ENCODE measurements at regions not wholly inside any gene's neighbourhood (a gene's known extent, or its start where the extent isn't known, plus 50 kb on each side); places are given as distances from the start of the nearest gene placed in this dataset.

DNA sequence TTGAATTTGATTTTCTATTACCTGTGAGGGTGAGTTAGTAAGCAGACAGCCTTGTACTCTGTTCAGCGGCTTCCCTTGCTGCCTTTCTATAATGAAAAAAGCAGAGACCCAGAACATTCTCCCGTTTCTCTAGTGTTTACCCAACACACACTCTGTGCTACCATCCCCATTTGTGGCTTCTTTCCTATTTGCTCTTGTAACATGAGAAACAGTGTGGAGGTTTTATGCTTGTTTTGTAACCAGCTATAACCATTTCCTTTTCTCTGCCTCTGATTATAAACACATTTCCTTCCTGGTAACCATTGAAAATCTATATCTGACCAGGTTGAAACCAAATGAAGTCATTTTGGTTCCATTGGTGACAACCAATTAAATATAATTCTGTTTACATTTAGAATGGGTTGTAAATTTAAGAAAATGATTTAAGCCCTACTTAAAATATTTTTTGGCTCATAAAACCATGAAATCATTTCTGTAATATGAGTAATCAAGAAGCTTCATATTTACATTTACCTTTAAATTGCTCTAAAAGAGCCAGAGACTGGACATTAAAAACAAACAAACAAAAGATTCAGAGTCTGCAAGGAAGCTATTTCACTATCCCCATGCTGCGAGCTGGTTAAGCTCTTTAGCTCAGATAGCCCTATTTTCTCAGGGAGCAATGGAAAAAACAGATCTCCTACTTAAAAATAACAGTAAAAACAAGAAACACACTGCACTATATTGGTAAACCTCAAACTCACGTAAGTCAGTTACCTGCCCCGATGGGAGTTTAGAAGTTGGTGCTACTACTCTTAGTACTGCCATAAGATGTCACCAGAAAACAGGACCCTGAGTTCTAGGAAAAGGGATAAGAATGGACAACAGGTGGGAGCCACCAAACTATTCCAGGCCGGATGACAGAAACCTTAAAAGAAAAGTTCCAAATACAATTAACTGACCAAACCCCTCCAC, 206.5 kb upstream of the EEA1 start:
- no peak for DNase-seq

DNA sequence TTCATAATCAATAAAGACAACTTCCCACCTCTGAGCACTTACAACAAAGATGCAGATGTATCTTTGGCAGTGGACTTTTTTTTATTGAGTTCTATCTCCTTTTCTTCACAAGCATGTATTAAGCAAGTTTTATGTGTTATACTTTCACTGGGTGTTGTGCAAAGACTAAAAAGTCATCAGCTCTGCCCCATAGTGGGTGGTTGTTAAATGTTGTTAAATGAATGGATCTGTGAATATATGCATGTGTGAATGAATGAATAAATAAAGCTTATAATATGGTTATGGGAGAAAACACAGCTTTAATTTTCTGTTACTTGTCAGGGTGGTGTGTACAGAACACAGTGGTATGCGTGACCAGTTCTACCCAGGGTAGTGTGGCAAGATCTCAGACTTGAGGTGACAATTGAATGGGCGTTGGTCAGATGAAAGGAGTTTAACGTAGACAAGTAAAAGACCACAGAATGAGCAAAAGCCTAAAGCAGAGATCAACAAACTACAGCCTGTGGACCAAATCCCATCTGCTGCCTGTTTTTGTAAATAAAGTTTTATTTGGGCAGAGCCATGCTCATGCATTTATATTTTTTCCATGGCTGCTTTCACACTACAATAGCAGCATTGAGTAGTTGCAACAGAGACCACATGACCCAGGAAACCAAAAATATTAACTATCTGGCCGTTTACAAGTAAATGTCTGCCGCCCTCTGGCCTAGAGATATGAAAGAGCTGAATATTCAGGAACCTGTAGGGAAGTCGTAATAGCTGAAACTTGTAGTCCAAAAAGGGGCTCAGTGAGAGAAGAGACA, 207.4 kb upstream of the EEA1 start:
- no peak for DNase-seq

DNA sequence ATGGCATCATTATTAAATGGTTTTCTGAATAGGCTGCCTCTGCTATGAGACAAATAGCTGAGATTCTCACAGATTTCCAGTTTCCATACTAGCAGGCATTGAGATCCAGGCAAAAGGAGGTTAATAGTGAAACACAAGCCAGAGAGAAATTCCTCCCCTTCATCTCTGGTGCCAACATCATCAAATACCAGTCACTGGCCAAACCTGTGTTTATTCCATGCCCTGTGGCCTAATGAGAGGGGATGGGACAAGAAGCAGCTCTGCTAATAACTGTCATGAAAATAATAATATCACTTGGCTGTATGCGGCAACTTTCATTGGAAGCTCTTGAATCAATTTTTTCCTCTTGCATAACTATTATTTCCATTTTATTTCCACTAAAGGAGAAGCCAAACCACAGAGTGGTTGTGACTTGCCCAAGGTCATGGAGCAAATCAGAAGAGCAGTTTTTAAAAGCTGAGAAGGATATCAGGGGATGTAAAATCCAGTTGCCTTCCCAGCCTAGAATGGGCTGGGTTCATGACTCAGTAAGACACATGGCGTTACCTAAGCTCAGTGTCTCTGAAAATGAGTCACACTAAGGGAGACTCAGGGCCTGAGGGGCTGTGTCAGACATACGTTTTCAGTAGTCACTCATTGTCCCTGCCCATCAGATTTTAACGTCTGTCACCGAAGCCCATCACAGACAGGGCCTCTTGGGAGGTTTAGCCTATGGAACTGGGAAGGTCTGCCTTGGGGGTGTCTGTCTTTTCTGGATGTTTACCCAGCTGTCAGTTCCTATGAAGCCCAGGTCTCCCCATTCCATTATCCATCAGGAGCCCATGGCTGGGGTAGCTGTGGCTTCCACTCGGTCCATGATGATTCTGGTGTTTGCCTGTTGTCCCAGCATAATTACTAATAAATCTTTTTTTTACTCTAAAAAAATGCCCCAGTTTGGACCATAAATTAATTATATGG, 208.8 kb upstream of the EEA1 start:
- DNase-seq = peak; percentile 35

DNA sequence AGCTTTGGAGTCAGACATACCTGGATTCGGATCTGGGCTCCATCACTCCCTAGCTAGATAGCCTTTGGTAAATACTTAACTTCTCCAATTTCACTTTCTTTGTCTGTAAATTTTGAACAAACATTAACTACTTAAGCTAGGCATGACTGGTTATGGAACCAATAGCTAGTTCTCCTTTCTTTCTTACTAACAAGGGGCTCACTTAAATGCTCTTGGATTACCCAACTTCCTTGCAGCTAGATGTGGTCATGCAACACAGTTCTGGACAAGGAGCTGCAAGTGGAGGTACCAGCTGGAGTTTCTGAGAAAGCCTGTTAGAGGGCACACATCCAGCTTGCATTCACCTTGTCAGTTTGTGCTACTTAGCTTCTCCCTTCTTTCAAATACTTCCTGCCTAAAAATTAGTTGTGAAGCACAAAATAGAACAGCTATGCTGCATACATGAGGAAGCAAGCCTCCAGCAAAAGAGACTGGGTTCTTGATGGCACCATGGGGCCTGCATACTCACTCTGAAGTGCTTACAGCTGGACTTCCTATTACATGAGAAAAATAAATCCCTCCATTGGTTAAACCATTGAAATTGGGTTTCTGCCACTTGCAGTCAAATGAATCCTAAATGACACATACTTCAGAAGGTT, 210.1 kb upstream of the EEA1 start:
- DNase-seq = no peak

DNA sequence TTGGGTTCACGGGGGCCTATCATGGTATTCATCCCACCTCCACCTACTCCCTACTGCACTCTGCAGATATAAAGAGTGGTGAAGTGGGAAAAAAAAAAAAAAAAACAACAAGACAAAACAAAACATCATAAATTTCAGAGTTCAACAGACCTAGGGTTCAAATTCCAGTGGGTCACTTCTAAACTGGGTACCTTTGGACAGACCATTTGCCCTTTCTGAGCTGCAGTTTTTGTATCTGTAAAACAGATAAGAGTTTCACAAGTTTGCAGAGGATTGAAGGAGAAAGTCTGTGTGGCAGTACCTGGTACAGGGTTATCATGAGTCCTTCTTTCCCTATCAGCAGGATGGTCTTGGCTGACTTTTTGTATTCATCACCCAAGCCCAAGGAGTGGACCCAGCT, 211.2 kb upstream of the EEA1 start:
- DNase-seq = no peak

DNA sequence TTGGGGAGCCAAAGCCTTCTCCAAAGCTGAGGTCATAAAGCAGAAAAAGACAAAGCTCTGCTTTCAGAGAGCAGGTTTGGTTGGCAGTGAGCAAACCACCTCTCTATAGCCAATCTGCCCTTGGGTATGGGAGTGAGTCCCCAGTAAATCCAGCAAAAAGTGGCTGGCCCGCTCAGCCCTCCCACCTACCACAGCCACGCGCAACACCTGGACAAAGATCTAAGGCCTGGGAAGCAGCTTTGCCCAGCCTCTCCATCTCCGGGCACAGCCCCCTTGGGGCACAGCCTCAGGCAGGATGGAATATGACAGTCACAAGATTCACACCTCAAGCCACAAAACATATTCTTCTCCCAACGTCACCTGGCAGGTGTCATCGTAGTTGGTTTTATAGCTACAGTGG, 211.7 kb upstream of the EEA1 start:
- no peak for DNase-seq

DNA sequence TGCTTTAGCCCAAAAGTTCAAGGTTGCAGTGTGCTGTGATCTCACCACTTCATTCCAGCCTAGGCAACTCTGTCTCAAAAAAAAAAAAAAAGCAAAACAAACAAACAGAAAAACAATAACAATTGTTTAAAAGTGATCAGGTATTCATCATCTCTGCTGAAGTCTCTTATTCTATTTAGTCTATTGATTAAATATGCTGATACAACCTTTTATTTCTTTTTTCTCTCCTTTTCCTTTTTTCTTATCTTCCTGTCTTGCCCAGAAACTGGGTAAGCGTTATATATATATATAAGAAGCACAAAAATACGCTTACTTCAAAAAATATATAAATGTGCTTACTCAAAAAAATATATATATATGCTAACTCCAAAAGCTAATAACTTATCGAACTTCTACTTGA, 213.8 kb upstream of the EEA1 start:
- DNase-seq = no peak

DNA sequence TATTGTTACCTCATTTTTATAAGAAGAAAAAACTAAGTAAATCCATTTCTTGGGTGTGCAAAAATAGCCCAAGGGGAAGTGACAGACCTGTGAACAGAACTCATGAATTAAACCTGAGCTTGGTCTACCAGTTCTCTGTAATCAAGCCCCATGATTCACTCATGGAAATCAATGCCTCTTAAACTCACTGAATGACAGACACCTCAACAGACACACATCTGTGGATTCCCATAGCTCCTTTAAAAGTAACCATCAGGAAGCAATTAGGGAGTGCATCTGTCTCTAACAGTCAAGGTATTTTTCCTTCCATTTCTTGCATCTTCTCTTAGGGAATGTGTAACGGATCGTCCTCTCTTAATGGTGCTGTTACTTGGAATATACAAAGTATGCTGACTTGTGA, 215.0 kb upstream of the EEA1 start:
- DNase-seq = no peak

DNA sequence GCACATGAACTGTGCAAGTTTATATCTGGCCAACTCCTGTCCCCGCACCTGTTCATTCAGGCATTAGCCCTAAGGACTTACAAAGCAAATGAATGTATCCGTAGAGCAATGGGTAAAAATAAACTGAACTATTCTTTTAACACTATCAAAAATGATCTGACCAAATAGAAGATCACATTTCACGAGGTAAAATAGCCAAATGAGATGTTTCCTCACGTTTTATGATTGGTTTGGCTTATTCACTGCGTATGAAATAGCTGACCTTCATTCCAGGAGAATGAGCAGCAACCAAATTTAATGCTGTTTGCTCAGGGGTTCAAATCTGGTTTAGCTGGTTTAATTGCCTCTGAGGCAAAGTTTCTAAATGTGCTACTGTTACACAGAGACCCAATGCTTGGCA, 216.0 kb upstream of the EEA1 start:
- no peak for DNase-seq

DNA sequence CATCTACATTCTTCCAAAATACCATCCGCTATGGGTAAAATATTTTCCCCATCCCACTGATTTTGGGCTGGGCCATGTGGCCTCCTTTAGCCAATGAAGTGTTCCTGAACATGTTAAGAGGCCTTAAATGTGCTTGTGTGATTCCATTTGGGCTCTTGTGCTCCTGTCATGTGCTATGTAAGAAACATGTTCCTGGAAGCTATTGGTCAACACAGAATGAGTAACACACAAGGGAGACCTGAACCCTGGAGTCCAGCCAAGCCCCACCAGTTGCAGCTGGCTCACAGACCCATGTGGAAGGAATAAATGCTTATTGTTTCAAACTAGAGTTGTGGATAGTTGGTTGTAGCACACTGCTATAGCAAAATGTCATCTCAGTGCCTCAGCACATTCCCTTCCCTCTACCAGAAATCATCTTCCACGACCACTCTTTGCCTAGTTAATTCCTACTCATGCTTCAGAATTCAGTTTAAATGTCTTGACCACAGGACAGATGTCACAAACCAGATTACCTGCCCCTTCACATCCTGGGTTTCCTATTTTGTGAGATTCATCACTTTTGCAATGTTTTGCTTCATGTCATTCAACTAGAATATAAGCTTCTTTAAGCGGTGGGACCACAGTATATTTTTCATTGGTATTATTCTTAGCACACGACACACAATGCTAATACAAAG, 217.3 kb upstream of the EEA1 start:
- DNase-seq = no peak

DNA sequence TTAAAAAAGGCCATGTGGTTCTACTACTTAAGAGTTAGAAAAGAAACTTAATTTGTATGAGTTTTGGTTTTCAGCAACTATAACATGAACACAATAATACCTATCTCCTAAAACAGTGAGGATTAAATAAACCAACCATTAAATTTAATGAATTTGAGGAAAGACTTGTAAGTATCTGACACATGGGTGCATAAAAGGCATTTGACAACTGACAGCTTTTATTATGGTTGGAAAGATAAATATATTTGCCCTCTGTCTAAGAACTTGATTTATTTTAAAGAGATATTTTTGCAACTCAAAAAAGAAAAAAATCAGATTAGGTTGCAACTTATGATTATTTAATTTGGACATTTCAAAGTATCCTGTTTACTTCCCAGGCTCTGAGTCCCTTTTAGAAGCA, 217.9 kb upstream of the EEA1 start:
- DNase-seq = no peak

DNA sequence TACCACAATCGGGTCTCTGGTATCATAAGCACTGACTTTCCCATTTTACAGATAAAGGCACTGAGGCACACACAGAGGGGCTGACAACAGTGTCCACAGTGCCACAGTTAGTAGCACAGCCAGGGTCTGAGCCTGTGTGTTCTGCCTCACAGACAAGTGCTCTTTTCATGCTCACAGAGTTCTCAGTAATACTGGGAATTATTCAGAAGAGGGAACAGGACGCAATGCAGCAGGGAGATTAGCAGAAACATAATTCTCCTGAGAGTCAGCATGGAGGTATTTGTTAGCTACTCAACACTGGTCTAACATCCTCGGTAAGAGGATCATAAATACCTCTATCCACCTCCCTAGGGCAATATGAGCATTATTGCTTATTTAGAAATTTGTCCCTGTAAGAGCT, 219.3 kb upstream of the EEA1 start:
- DNase-seq = no peak

DNA sequence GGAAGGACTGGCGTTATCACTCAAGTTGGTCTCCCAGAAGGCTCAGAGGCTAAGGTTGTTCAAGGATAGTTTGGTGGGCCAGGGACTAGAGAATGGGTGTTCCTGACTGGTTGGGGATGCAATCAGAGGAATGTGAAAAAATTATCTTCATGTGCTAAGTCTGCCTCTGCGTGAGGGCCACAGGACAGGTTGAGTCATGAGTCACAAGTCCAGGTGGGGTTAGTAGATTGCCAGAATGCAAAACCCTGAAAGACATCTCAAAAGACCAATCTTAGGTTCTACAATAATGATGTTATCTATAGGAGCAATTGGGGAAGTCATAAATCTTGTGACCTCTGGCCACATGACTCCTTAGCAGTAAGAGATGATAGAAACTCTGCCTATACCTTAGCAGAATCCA, 220.1 kb upstream of the EEA1 start:
- no peak for DNase-seq

DNA sequence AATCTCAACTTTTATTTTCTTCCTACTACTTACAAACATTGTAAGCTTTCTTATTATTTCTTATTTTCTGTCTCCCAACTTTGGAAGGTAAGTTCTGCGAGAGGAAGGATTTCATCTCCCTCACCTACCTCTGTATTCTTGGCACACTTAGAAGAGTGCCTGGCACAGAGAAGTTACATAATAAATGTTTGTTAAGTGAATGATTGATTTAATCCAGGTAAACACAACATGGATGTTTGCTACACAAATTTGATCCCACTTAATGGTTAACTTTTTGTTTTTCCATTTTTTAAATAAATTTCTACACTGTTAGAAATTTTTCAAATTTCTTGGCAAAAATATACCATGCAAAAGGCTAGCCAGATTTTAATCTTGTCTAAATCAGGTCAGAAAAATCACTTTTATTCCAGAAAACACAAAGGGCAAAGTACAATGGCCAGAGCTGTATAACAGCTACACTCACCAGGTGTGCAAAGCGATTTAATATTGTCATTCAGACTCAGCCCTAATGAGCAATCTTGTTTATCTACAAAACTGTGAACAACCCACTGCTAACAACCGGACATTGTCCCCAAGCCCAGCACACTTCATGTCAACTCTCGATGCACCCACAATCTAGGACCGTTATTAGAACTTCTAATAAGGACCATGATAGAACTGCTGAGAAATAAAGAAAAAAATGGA, 222.1 kb upstream of the EEA1 start:
- DNase-seq = no peak

DNA sequence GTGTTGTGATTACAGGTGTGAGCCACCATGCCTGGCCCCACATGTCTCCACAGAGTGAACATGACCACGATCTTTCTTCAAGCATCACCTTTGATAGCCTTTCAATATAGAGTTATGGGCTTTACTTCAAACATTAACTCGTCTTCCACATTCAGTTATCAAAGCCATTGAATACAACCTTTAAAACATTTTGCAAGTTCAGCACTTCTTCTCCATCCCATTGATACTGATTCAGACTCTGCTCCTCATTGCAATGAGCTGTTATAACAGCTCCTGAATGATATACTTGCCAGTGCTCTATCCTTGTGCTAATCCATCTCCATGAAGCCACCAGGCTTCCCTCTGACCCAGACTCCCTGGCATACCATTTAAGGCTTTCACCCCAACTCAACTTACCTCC, 223.5 kb upstream of the EEA1 start:
- no peak for DNase-seq

DNA sequence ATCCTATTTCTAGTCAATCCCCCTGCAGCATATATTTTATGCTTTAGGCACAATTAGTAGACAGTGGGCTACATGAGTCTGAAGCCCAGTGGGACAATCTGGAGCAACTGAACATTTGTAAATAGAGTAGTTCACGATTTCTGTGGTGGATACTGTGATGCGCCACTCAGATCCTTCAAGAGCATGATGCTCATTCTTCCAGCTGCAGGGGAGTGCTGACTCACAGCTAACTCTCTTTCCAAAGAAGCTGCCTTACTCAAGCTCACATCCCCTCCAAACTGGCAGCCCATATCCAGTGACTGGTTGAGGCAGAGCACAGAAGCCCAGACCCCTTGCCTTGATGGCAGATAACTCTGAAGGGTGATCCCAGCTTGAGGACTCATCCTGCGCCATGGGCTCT, 224.2 kb upstream of the EEA1 start:
- DNase-seq = no peak

DNA sequence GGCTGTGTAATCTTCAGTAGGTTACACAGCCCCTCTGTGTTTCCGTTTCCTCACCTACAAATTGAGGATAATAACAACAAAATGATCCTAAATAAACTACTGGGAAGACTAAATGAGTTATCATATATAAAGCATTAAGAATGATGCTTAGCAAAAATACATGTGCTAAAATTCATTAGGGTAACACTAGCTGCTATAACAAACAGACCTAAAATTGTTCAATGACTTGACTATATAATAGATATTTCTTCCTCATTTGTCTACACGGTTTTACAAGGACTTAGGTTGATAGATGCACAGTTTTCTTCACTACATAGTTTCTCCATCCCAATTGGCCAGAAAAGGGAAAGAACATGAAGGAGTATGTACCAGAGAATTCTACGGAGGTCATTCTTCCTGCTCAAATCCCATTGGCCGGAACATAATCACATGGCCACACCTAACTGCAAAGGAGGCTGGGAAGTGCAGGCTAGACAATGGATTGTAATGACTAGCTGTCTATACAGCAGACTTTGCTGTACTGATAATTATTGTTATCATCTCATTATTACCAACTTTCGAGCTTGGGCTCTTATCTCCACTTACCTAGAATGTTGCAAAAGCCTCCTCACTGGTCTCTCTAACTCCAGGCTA, 223.5 kb upstream of the NUDT4 start:
- DNase-seq = no peak

DNA sequence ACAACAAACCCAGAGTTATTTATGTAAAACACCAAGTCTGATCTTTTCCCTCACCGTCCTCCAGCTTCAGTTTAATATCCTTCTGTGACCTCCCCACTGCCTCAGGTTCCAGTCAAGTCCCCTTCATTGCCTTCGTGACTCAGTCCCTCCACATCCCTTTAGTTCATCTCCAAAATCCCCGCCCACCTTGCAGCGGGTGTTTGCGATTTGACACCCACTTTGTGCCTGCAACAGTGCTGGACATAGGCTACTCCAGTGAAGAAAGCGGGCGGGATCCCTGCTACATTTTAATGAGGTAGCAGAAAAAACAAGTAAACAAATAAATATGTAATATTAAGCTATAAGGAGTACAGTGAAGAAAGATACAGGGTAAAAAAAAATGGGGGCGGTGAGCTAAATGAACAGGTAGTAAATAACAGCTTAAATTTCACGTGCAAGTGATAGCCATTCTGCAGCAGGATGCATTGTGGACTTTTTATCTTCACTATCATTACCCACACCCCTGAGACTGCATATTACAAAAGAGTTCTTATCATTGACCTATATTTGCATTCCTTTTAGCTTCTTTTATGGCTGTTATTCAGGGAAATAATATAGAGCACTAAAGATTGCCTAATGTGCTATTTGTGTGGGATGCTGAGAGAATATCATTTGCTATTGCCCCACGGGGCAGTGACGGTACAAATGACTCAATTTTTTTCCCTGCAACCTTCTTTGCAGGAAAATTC, 222.8 kb upstream of the NUDT4 start:
- no peak for DNase-seq

DNA sequence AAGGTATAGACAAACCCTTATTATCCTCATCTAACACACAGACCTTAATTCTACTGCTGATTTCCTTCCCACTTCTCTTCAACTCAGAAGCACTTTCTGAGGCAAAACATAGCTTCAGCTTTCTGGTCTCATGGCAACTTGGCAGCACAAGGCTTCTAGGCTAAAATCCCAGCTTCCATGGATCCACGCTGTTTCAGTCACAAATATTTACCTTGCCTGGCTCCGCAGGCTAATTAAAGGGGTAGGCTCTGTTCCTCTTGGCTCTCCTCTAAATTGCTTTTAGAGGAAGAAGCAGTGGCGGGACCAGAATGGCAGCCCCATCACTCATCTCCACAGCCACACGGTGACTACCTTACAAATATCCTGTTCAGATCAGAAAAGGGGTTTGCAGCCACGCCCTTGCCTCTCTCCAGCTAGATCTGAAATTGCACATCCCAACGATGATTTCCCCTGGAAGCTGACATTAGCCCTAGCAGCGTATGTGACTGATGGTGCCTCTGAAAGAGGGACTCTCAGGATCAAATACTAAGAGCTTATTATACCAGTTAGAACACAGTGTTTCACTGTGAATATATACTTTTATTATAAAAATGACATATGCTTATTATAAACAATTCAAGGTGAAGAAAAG, 221.5 kb upstream of the NUDT4 start:
- no peak for DNase-seq

DNA sequence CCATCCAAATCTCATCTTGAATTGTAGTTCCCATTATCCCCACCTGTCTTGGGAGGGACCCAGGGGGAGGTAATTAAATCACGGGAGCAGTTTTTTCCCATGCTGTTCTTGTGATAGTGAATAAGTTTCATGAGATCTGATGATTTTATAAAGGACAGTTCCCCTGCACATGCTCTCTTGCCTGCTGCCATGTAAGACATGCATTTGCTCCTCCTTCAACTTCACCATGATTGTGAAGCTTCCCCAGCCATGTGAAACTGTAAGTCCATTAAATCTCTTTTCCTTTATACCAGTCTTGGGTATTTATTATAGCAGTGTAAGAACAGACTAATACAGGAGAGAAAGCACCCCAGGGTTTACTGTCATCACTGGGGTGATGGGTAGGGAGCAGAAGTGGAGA, 220.4 kb upstream of the NUDT4 start:
- DNase-seq = no peak
